OCI-LY7 (cell line): ENCODE measurements at regions not wholly inside any gene's neighbourhood (a gene's known extent, or its start where the extent isn't known, plus 50 kb on each side); places are given as distances from the start of the nearest gene placed in this dataset.

Source experiments
- BruUV-seq: library from RNA; stranded (reverse); fragments of 400-500 nt; replicated peaks from 2 replicates; lab custom pipeline; 2021; lab: Mats Ljungman, UMichigan
- CTCF ChIA-PET: fragments of 300-600 bp; sonication (Branson Sonifier 250); formaldehyde crosslinking; loops from one replicate; lab custom pipeline; 2022; ENCODE audit warnings: antibody characterized with exemption; ENCODE audit not compliant: unreplicated experiment; lab: Charles Lee
- POLR2A ChIA-PET: fragments of 300-600 bp; sonication (Branson Sonifier 250); formaldehyde crosslinking; loops from one replicate; lab custom pipeline; 2022; ENCODE audit warnings: antibody characterized with exemption; lab: Charles Lee
- DNase-seq: peaks from one replicate; pipeline ENCODE4 v3.0.0-alpha.2; 2015; ENCODE audit warnings: low spot score
- H2AFZ ChIP-seq: fragments of 200-600 bp; sonication (generic), shearing (Covaris generic); 2 replicates; pipeline ENCODE4 v1.6.1; 2014; ENCODE audit warnings: mild to moderate bottlenecking, antibody characterized with exemption, low read length, moderate library complexity
- H3K27ac ChIP-seq: fragments of 200-600 bp; sonication (generic); 2 replicates; pipeline ENCODE4 v1.5.1; 2014; ENCODE audit warnings: mixed run types, low read depth, mild to moderate bottlenecking, moderate library complexity, low read length, inconsistent platforms; ENCODE audit not compliant: poor library complexity, severe bottlenecking
- H3K36me3 ChIP-seq: fragments of 200-600 bp; sonication (generic); 2 replicates; pipeline ENCODE4 v1.6.1; 2014; ENCODE audit warnings: mild to moderate bottlenecking, antibody characterized with exemption, low read length, moderate library complexity, mixed read lengths; ENCODE audit not compliant: insufficient read depth
- H3K4me1 ChIP-seq: fragments of 200-600 bp; sonication (generic); 2 replicates; pipeline ENCODE4 v1.5.1; 2014; ENCODE audit warnings: mild to moderate bottlenecking, low read length; ENCODE audit not compliant: insufficient read depth, poor library complexity, severe bottlenecking
- H3K4me2 ChIP-seq: fragments of 200-600 bp; sonication (generic); 2 replicates; pipeline ENCODE4 v1.6.1; 2014; ENCODE audit warnings: mild to moderate bottlenecking, low read length
- H3K4me3 ChIP-seq: fragments of 200-600 bp; sonication (generic); 2 replicates; pipeline ENCODE4 v1.5.1; 2014; ENCODE audit warnings: mild to moderate bottlenecking, low read depth, low read length; ENCODE audit not compliant: poor library complexity, severe bottlenecking
- H3K79me2 ChIP-seq: fragments of 200-600 bp; sonication (generic); 2 replicates; pipeline ENCODE4 v1.6.1; 2016; ENCODE audit warnings: low read depth, mild to moderate bottlenecking, low read length, moderate library complexity, mixed read lengths; ENCODE audit not compliant: insufficient read depth
- H3K9me2 ChIP-seq: fragments of 200-600 bp; sonication (generic); 2 replicates; pipeline ENCODE4 v1.6.1; 2016; ENCODE audit warnings: mild to moderate bottlenecking, low read length, mixed read lengths; ENCODE audit not compliant: insufficient read depth
- H3K9me3 ChIP-seq: fragments of 200-600 bp; sonication (generic); 2 replicates; pipeline ENCODE4 v1.6.1; 2014; ENCODE audit warnings: mild to moderate bottlenecking, mixed run types, low read length, mixed read lengths
- H4K20me1 ChIP-seq: fragments of 200-600 bp; sonication (generic); 2 replicates; pipeline ENCODE4 v1.6.1; 2014; ENCODE audit warnings: mild to moderate bottlenecking, antibody characterized with exemption, low read length, moderate library complexity, mixed read lengths; ENCODE audit not compliant: insufficient read depth
- CTCF ChIP-seq: fragments of 200-600 bp; sonication (generic); conservative IDR thresholded peaks from 2 replicates; pipeline ENCODE4 v1.5.1; 2014; ENCODE audit warnings: mild to moderate bottlenecking, antibody characterized with exemption, low read length, moderate library complexity, mixed read lengths
- EZH2phosphoT487 ChIP-seq: fragments of 200-600 bp; sonication (generic); IDR thresholded peaks from 2 replicates; pipeline ENCODE4 v1.6.1; 2018; ENCODE audit warnings: low read depth, borderline replicate concordance, mild to moderate bottlenecking, mixed run types, antibody characterized with exemption, low read length, moderate library complexity, mixed read lengths
- intact Hi-C: fragments of 100-400 bp; cut with micrococcal nuclease; formaldehyde crosslinking; loops from one replicate; pipeline ENCODE4 v1.10.0; 2022; ENCODE audit not compliant: unreplicated experiment

DNA sequence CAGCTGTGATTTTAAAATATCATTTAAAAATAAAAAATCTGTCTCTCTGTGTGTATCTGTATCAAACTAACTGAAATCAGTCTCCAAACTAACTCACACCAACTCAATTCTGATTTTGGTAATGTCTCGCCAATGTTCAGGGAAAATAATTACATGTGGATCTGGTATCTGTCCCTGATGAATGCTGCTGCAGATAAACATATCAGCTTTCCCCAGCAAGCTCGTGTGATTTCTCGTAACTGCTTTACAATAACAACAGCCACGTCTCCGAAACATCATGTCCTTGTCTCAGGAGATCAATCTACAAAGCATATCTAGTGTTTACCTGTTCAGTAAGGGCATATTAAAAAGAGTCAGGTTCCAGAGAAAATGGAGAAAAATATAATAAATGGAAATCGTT, 129.0 kb downstream of the IRS2 start:
- no peaks in the 10 kb centered on the region for H3K9me2 ChIP-seq
- ChIA-PET CTCF (no interaction called here), POLR2A (no interaction called here)
- no peaks in the 10 kb centered on the region for H3K36me3 ChIP-seq
- no peaks in the 10 kb centered on the region for H4K20me1 ChIP-seq
- no TSS peak for BruUV-seq
- H2AFZ ChIP-seq: no peak overlapping the region
- H3K79me2 ChIP-seq: no peaks in the 10 kb centered on the region
- TF ChIP-seq CTCF (no peak), EZH2phosphoT487 (no peak)
- no peak overlapping the region for H3K27ac ChIP-seq
- no peak overlapping the region for H3K4me2 ChIP-seq
- H3K4me3 ChIP-seq: no peak overlapping the region
- H3K9me3 ChIP-seq: no peaks in the 10 kb centered on the region
- no peaks in the 10 kb centered on the region for H3K4me1 ChIP-seq
- intact Hi-C loops: no loop called here
- no peak for DNase-seq

DNA sequence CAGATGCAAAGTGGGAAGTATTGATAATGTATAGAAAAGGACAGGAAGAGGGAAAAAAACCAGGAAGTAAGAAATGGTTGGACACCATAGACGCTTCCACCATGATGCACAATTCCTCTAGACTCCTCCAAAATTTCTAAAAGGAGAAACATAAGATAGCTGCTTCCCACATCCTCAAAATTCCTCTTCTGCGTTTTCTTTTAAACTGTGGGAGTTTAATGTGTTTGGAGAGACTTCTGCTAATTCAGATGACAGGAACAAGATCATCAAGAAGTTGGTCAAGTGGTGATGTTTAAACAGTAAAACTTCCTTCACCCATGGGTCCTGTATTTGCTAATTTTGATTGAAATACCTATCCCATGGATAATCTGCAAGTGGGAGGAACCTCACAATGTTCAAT, 130.2 kb downstream of the IRS2 start:
- H4K20me1 ChIP-seq: no peaks in the 10 kb centered on the region
- H3K4me2 ChIP-seq: no peak overlapping the region
- no peaks in the 10 kb centered on the region for H3K9me2 ChIP-seq
- H3K79me2 ChIP-seq: no peaks in the 10 kb centered on the region
- H2AFZ ChIP-seq: no peak overlapping the region
- TF ChIP-seq EZH2phosphoT487 (no peak), CTCF (no peak)
- ChIA-PET CTCF (no interaction called here), POLR2A (no interaction called here)
- H3K36me3 ChIP-seq: no peaks in the 10 kb centered on the region
- H3K4me1 ChIP-seq: no peaks in the 10 kb centered on the region
- intact Hi-C loops: no loop called here
- no peak overlapping the region for H3K4me3 ChIP-seq
- BruUV-seq: no TSS peak
- H3K9me3 ChIP-seq: no peaks in the 10 kb centered on the region
- no peak overlapping the region for H3K27ac ChIP-seq
- no peak for DNase-seq

DNA sequence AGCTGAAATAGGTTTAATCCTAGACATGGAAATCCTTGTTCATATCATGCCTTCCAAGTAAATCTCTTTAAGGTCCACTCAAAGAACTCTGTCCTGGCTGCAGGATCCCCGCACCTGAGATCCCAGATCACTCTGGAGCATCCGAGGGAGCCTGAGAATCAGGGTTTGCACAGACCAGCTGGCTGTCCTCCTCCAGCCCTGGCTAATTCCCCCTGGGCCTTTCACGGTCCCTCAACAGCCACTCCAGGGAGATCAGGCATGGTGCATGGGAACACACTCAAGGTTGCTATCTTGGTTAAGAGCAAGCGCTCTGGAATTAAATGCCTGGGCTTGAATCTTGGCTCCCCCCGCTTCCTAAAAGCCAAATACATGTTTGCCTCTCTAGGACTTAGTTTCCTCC, 130.8 kb downstream of the IRS2 start:
- Histone ChIP-seq H3K27ac (no peak overlapping the region), H3K79me2 (no peaks in the 10 kb centered on the region), H3K4me1 (no peaks in the 10 kb centered on the region), H3K9me3 (no peaks in the 10 kb centered on the region), H2AFZ (no peak overlapping the region), H3K9me2 (no peaks in the 10 kb centered on the region), H3K4me3 (no peak overlapping the region), H3K36me3 (no peaks in the 10 kb centered on the region), H4K20me1 (no peaks in the 10 kb centered on the region), H3K4me2 (no peak overlapping the region)
- no TSS peak for BruUV-seq
- ChIA-PET CTCF (no interaction called here), POLR2A (no interaction called here)
- TF ChIP-seq EZH2phosphoT487 (no peak), CTCF (no peak)
- no peak for DNase-seq
- intact Hi-C loops: no loop called here
